ENCODE measurements at regions not wholly inside any gene's neighbourhood (a gene's known extent, or its start where the extent isn't known, plus 50 kb on each side); places are given as distances from the start of the nearest gene placed in this dataset.

- H3K27ac ChIP-seq (ENCODE audit: control insufficient read depth, insufficient read depth): no peak overlapping the region
- no peaks in the 10 kb centered on the region for H3K9me3 ChIP-seq (replicated peaks; ENCODE audit: control insufficient read depth, insufficient read depth, low read length)
- ChIA-PET POLR2A (no interaction called here), CTCF (no interaction called here), RAD21 (ENCODE audit: unreplicated experiment) (no interaction called here), SMC1A (ENCODE audit: uncharacterized antibody, unreplicated experiment) (no interaction called here)
- TF ChIP-seq SIN3A (IDR thresholded peaks at IDR 0.05; ENCODE audit: low read depth, low read length) (no peak), POU2F2 (IDR thresholded peaks at IDR 0.05; ENCODE audit: borderline replicate concordance, low read depth, low read length) (no peak), CHD2 (IDR thresholded peaks at IDR 0.05; ENCODE audit: borderline replicate concordance, low read depth, low read length) (no peak), NFYB (IDR thresholded peaks at IDR 0.05; ENCODE audit: insufficient read depth, low read depth, low read length) (no peak), FOXM1 (IDR thresholded peaks at IDR 0.05; ENCODE audit: low read depth, low read length) (no peak), BRCA1 (IDR thresholded peaks at IDR 0.05; ENCODE audit: low read depth, low read length) (no peak), ZNF24 (IDR thresholded peaks at IDR 0.05) (no peak), NFIC (IDR thresholded peaks at IDR 0.05; ENCODE audit: low read depth, low read length) (no peak), PML (IDR thresholded peaks at IDR 0.05; ENCODE audit: low read length) (no peak), ZNF592 (IDR thresholded peaks at IDR 0.05) (no peak), CBFB (IDR thresholded peaks at IDR 0.05; ENCODE audit: low read depth) (no peak), SPI1 (IDR thresholded peaks at IDR 0.05; ENCODE audit: borderline replicate concordance, insufficient read depth, low read depth, low read length) (no peak), IRF5 (IDR thresholded peaks at IDR 0.05; ENCODE audit: borderline replicate concordance) (no peak), TAF1 (IDR thresholded peaks at IDR 0.05; ENCODE audit: borderline replicate concordance, low read depth, low read length) (no peak)
- FAIRE-seq (no peak), DNase-seq (ENCODE audit: low read depth, low spot score) (no peak), ATAC-seq (no peak)
- H3K79me2 ChIP-seq (ENCODE audit: control insufficient read depth, insufficient read depth, low read length): no peaks in the 10 kb centered on the region
- H3K4me2 ChIP-seq (ENCODE audit: control insufficient read depth, insufficient read depth): no peak overlapping the region
- H3K27me3 ChIP-seq (replicated peaks in 1 of 2; ENCODE audit: control insufficient read depth in 2 of 2, insufficient read depth in 2 of 2, low read length in 1 of 2): no peaks in the 10 kb centered on the region; a peak in 1 of 4 replicates
- no peak overlapping the region for H3K9ac ChIP-seq (ENCODE audit: control insufficient read depth, insufficient read depth, low read length)
- H3K4me3 ChIP-seq: no peak overlapping the region
- intact Hi-C loops (cut with micrococcal nuclease; ENCODE audit: unreplicated experiment) (no loop called here), in situ Hi-C loops (cut with MboI) (no loop called here)
- 0% methylated on average over 1 of the region's 1 CpG for WGBS (ENCODE audit: insufficient coverage, insufficient replicate concordance, low lambda C conversion rate, missing lambda C conversion rate)
- no peaks in the 10 kb centered on the region for H4K20me1 ChIP-seq (ENCODE audit: control insufficient read depth, insufficient read depth)
- no peaks in the 10 kb centered on the region for H3K4me1 ChIP-seq (ENCODE audit: control insufficient read depth, insufficient read depth, low read length)
- no TSS peak for BruUV-seq (replicated peaks)
- H3K36me3 ChIP-seq (ENCODE audit: control insufficient read depth in 2 of 2, insufficient read depth in 2 of 2, low read length in 1 of 2): no peaks in the 10 kb centered on the region
- no peak overlapping the region for H2AFZ ChIP-seq (ENCODE audit: control insufficient read depth, low read depth, low read length)
Measured at GRCh38 chr2:67486041-67486796, 89.1 kb downstream of the ETAA1 start.

All from GM12878 (cell line).